ENCODE measurements at regions not wholly inside any gene's neighbourhood (a gene's known extent, or its start where the extent isn't known, plus 50 kb on each side); places are given as distances from the start of the nearest gene placed in this dataset.
"Not testable (repeated sequence)": the region's sequence is repeated elsewhere in the genome, so short reads cannot be mapped to it uniquely, and the experiment has no call there.

GRCh38 chr9:39018107-39018506 is 269.9 kb downstream of the CNTNAP3 start:
- DNase-seq; H3K27me3 Mint-ChIP-seq; H3K36me3 Mint-ChIP-seq (ENCODE audit: low read depth); H3K9me3 Mint-ChIP-seq (ENCODE audit: low read depth); H3K4me1 Mint-ChIP-seq; ATAC-seq; POLR2A ChIA-PET; intact Hi-C loops (cut with DNase I, micrococcal nuclease); CTCF ChIA-PET; H3K4me3 Mint-ChIP-seq; H3K27ac Mint-ChIP-seq: not testable (repeated sequence)

GRCh38 chr9:39015178-39015577 is 272.8 kb downstream of the CNTNAP3 start:
- H3K36me3 Mint-ChIP-seq (ENCODE audit: low read depth); DNase-seq; H3K27ac Mint-ChIP-seq; intact Hi-C loops (cut with DNase I, micrococcal nuclease); H3K9me3 Mint-ChIP-seq (ENCODE audit: low read depth); POLR2A ChIA-PET; H3K4me1 Mint-ChIP-seq; ATAC-seq; H3K27me3 Mint-ChIP-seq; CTCF ChIA-PET; H3K4me3 Mint-ChIP-seq: not testable (repeated sequence)

- CTCF ChIA-PET; POLR2A ChIA-PET; H3K27ac Mint-ChIP-seq; H3K9me3 Mint-ChIP-seq (ENCODE audit: low read depth); H3K4me3 Mint-ChIP-seq; H3K27me3 Mint-ChIP-seq; DNase-seq; ATAC-seq; H3K36me3 Mint-ChIP-seq (ENCODE audit: low read depth); H3K4me1 Mint-ChIP-seq; intact Hi-C loops (cut with DNase I, micrococcal nuclease): not testable (repeated sequence)
Observed at GRCh38 chr9:39014805-39015123, 273.2 kb downstream of the CNTNAP3 start.

GRCh38 chr9:39014096-39014804 is 273.7 kb downstream of the CNTNAP3 start:
- DNase-seq; H3K36me3 Mint-ChIP-seq (ENCODE audit: low read depth); H3K4me1 Mint-ChIP-seq; H3K27me3 Mint-ChIP-seq; H3K9me3 Mint-ChIP-seq (ENCODE audit: low read depth); ATAC-seq; intact Hi-C loops (cut with DNase I, micrococcal nuclease); H3K4me3 Mint-ChIP-seq; CTCF ChIA-PET; H3K27ac Mint-ChIP-seq; POLR2A ChIA-PET: not testable (repeated sequence)

- ATAC-seq; H3K27me3 Mint-ChIP-seq; H3K9me3 Mint-ChIP-seq (ENCODE audit: low read depth); H3K27ac Mint-ChIP-seq; intact Hi-C loops (cut with DNase I, micrococcal nuclease); H3K36me3 Mint-ChIP-seq (ENCODE audit: low read depth); H3K4me3 Mint-ChIP-seq; POLR2A ChIA-PET; DNase-seq; CTCF ChIA-PET; H3K4me1 Mint-ChIP-seq: not testable (repeated sequence)
Observed at GRCh38 chr9:39009743-39010142, 278.2 kb downstream of the CNTNAP3 start.

GRCh38 chr9:39009343-39009742 is 278.6 kb downstream of the CNTNAP3 start:
- H3K36me3 Mint-ChIP-seq (ENCODE audit: low read depth); POLR2A ChIA-PET; DNase-seq; intact Hi-C loops (cut with DNase I, micrococcal nuclease); H3K4me1 Mint-ChIP-seq; CTCF ChIA-PET; H3K4me3 Mint-ChIP-seq; H3K27ac Mint-ChIP-seq; ATAC-seq; H3K27me3 Mint-ChIP-seq; H3K9me3 Mint-ChIP-seq (ENCODE audit: low read depth): not testable (repeated sequence)

- H3K4me3 Mint-ChIP-seq; H3K36me3 Mint-ChIP-seq (ENCODE audit: low read depth); CTCF ChIA-PET; POLR2A ChIA-PET; H3K4me1 Mint-ChIP-seq; DNase-seq; intact Hi-C loops (cut with DNase I, micrococcal nuclease); H3K27me3 Mint-ChIP-seq; ATAC-seq; H3K9me3 Mint-ChIP-seq (ENCODE audit: low read depth); H3K27ac Mint-ChIP-seq: not testable (repeated sequence)
Observed at GRCh38 chr9:39008907-39009306, 279.1 kb downstream of the CNTNAP3 start.

GRCh38 chr9:39005736-39006135 is 282.2 kb downstream of the CNTNAP3 start:
- intact Hi-C loops (cut with DNase I, micrococcal nuclease); ATAC-seq; DNase-seq; H3K4me3 Mint-ChIP-seq; H3K27me3 Mint-ChIP-seq; POLR2A ChIA-PET; H3K36me3 Mint-ChIP-seq (ENCODE audit: low read depth); H3K9me3 Mint-ChIP-seq (ENCODE audit: low read depth); CTCF ChIA-PET; H3K4me1 Mint-ChIP-seq; H3K27ac Mint-ChIP-seq: not testable (repeated sequence)

GRCh38 chr9:39001085-39001593 is 281.2 kb upstream of the FAM240B start:
- POLR2A ChIA-PET; H3K4me3 Mint-ChIP-seq; DNase-seq; H3K9me3 Mint-ChIP-seq (ENCODE audit: low read depth); intact Hi-C loops (cut with DNase I, micrococcal nuclease); ATAC-seq; H3K27me3 Mint-ChIP-seq; H3K4me1 Mint-ChIP-seq; CTCF ChIA-PET; H3K27ac Mint-ChIP-seq; H3K36me3 Mint-ChIP-seq (ENCODE audit: low read depth): not testable (repeated sequence)

GRCh38 chr9:38999277-38999676 is 279.3 kb upstream of the FAM240B start:
- H3K27me3 Mint-ChIP-seq; intact Hi-C loops (cut with DNase I, micrococcal nuclease); DNase-seq; H3K27ac Mint-ChIP-seq; H3K9me3 Mint-ChIP-seq (ENCODE audit: low read depth); H3K36me3 Mint-ChIP-seq (ENCODE audit: low read depth); CTCF ChIA-PET; POLR2A ChIA-PET; H3K4me1 Mint-ChIP-seq; ATAC-seq; H3K4me3 Mint-ChIP-seq: not testable (repeated sequence)

- ATAC-seq; H3K4me1 Mint-ChIP-seq; DNase-seq; H3K36me3 Mint-ChIP-seq (ENCODE audit: low read depth); H3K27ac Mint-ChIP-seq; intact Hi-C loops (cut with DNase I, micrococcal nuclease); CTCF ChIA-PET; H3K9me3 Mint-ChIP-seq (ENCODE audit: low read depth); H3K4me3 Mint-ChIP-seq; H3K27me3 Mint-ChIP-seq; POLR2A ChIA-PET: not testable (repeated sequence)
Observed at GRCh38 chr9:38993690-38994089, 273.8 kb upstream of the FAM240B start.

GRCh38 chr9:38993156-38993555 is 273.2 kb upstream of the FAM240B start:
- H3K4me3 Mint-ChIP-seq; POLR2A ChIA-PET; H3K4me1 Mint-ChIP-seq; H3K36me3 Mint-ChIP-seq (ENCODE audit: low read depth); DNase-seq; CTCF ChIA-PET; intact Hi-C loops (cut with DNase I, micrococcal nuclease); ATAC-seq; H3K27me3 Mint-ChIP-seq; H3K9me3 Mint-ChIP-seq (ENCODE audit: low read depth); H3K27ac Mint-ChIP-seq: not testable (repeated sequence)

- CTCF ChIA-PET, POLR2A ChIA-PET: not testable (repeated sequence)
Observed at GRCh38 chr9:38978734-38979133, 258.8 kb upstream of the FAM240B start.

More at GRCh38 chr9:38978734-38979133, 258.8 kb upstream of the FAM240B start:
- H3K4me1 Mint-ChIP-seq; intact Hi-C loops (cut with DNase I, micrococcal nuclease); H3K36me3 Mint-ChIP-seq (ENCODE audit: low read depth); H3K4me3 Mint-ChIP-seq; H3K27ac Mint-ChIP-seq; H3K9me3 Mint-ChIP-seq (ENCODE audit: low read depth); DNase-seq; ATAC-seq; H3K27me3 Mint-ChIP-seq: not testable (repeated sequence)

Data from activated CD4-positive, alpha-beta T cell treated with anti-CD3 and anti-CD28 coated beads for 36 hours (primary cell).